HFFc6 (cell line): ENCODE measurements at regions not wholly inside any gene's neighbourhood (a gene's known extent, or its start where the extent isn't known, plus 50 kb on each side); places are given as distances from the start of the nearest gene placed in this dataset.

Experiments used
- DNase-seq: peaks from one replicate; pipeline ENCODE4 v3.0.0-alpha.2; 2018
- H3K27ac Mint-ChIP-seq: 2 replicates; pipeline ENCODE4 v1.8.0; 2020; ENCODE audit warnings: mild to moderate bottlenecking, mixed read lengths
- H3K27me3 Mint-ChIP-seq: 2 replicates; pipeline ENCODE4 v1.8.0; 2021; ENCODE audit warnings: mild to moderate bottlenecking, moderate library complexity, mixed read lengths; ENCODE audit not compliant: insufficient read depth
- H3K36me3 Mint-ChIP-seq: 2 replicates; pipeline ENCODE4 v1.8.0; 2021; ENCODE audit warnings: low read depth, mixed read lengths
- H3K4me1 Mint-ChIP-seq: 2 replicates; pipeline ENCODE4 v1.8.0; 2020; ENCODE audit warnings: low read depth, mixed read lengths
- H3K4me3 Mint-ChIP-seq: 2 replicates; pipeline ENCODE4 v1.8.0; 2020; ENCODE audit warnings: mild to moderate bottlenecking, moderate library complexity, mixed read lengths
- H3K9me3 Mint-ChIP-seq: 2 replicates; pipeline ENCODE4 v1.8.0; 2020; ENCODE audit warnings: mild to moderate bottlenecking, mixed read lengths
- TF ChIP-seq, protein P1 (sequence below): fragments of 200-600 bp; sonication (generic); IDR thresholded peaks from 2 replicates; pipeline ENCODE4 v1.5.0; 2021; ENCODE audit warnings: antibody characterized with exemption, mild to moderate bottlenecking

DNA sequence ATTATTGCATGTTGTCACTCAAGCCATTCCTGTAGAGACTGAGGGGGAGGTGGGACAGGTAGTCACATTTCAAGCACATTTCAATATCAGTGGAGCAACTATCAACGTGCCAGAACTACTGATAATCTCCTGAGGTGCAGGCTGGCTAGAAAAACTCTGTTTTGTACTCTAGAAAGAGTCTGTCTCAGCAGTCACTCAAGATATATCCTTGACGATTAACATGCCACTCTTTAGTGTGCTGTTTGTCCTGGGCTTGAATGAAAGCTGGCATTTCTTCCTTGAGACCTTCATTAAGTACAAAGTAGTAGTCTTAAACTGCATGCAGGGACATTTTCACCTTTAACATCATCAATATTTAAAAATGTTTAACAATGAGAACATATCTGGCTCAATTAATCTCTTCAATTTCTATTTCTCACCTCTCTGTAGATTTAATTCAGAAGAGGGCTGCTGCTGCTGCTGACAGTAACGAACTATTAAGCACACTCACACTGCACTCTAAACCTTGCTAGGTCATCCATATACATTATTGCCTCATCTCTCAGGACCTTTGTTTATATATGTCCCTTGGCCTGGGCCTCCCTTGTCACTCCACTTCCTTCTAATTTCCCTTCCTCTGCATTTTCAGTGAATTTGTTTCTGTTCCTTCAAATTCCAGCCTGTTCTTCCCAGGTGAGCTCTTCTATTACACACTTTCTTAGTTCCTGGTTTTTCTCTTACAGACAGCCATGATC lies 412.0 kb downstream of the HAPSTR1 start:
- no peak overlapping the region for H3K4me3 Mint-ChIP-seq
- H3K36me3 Mint-ChIP-seq, result no peaks in the 10 kb centered on the region
- no peaks in the 10 kb centered on the region for H3K4me1 Mint-ChIP-seq
- no peak overlapping the region for H3K27ac Mint-ChIP-seq
- H3K27me3 Mint-ChIP-seq, result peaks cover 4% of the 10 kb centered on the region; the same call in 1 of the 2 replicates
- no peak for DNase-seq
- peaks cover 59% of the 10 kb centered on the region for H3K9me3 Mint-ChIP-seq
- TF ChIP-seq, protein P1, sequence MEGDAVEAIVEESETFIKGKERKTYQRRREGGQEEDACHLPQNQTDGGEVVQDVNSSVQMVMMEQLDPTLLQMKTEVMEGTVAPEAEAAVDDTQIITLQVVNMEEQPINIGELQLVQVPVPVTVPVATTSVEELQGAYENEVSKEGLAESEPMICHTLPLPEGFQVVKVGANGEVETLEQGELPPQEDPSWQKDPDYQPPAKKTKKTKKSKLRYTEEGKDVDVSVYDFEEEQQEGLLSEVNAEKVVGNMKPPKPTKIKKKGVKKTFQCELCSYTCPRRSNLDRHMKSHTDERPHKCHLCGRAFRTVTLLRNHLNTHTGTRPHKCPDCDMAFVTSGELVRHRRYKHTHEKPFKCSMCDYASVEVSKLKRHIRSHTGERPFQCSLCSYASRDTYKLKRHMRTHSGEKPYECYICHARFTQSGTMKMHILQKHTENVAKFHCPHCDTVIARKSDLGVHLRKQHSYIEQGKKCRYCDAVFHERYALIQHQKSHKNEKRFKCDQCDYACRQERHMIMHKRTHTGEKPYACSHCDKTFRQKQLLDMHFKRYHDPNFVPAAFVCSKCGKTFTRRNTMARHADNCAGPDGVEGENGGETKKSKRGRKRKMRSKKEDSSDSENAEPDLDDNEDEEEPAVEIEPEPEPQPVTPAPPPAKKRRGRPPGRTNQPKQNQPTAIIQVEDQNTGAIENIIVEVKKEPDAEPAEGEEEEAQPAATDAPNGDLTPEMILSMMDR, result no peak

DNA sequence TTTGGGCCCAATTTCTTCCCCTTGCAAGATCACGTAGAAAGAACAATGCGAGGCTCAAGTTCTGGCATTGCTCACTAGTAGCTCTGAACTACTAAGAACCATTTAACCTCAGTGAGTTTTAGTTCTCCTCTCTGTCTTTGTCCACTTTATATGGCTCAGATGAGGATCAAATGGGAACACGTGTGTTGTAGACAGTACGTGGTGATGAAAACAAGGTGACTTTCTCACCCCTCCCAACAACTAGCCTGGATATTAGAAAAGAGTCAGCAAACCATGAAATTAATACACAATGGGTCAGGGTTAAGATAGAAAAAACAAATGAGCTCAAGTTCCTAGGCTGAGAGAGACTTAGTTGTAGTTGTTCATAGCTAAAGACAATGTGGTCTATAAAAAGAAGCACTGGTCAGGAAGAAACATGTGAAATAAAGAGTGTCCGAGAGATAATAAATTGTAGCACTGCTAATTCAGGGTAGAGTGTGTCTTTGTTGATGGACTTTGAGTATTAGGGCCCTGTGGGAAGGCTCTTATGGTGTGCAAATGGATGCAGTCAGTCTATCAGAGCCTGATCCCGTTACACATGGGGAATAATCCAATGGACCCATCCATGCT lies 417.0 kb downstream of the HAPSTR1 start:
- DNase-seq, result no peak
- TF ChIP-seq, protein P1, result no peak
- Mint-ChIP-seq H3K4me1 (no peaks in the 10 kb centered on the region), H3K36me3 (no peaks in the 10 kb centered on the region), H3K27ac (no peak overlapping the region), H3K4me3 (no peak overlapping the region), H3K27me3 (no peaks in the 10 kb centered on the region), H3K9me3 (peaks cover 44% of the 10 kb centered on the region)

DNA sequence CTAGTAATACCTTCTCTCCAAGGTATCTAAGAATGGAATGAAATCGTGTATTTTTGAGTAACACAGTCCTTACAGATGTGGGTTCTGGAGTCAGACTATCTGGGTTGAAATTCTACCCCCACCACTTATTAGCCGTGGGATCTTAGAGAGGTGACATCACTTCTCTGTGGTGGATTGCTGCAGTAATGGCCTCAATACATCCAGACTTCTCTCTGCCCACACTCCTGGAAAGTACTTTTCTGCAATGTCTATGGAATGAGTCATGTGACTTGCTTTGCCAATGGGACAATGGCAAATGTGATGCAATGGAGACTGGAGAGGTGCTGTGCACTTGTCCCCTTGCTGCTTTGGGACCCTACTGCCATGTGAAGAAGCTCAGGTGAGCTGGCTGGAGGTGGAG lies 418.2 kb downstream of the HAPSTR1 start:
- Mint-ChIP-seq H3K4me1 (no peaks in the 10 kb centered on the region), H3K36me3 (no peaks in the 10 kb centered on the region), H3K27ac (no peak overlapping the region), H3K9me3 (peaks cover 39% of the 10 kb centered on the region), H3K27me3 (no peaks in the 10 kb centered on the region), H3K4me3 (no peak overlapping the region)
- DNase-seq, result no peak
- TF ChIP-seq, protein P1, result no peak

DNA sequence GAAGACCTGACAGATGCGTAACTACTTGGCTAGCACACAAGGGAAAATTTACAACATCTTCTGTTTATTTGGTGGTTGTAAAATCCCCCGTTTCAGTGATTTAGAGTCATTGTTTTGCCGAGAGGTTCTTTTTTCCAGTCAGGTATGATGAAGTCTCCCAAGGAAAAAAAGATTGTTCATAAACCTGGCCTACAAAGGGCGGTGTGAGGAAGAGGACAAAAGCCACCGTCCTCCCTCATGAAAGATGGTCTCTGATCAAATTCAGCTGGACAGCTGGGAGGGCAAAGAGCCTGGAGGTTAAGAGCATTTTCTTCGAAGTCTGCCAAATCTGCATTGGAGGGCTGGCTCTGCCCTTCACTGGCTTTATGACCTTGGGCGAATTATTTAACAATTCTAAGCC lies 419.9 kb downstream of the HAPSTR1 start:
- no peak overlapping the region for H3K27ac Mint-ChIP-seq
- TF ChIP-seq, protein P1, result no peak

DNA sequence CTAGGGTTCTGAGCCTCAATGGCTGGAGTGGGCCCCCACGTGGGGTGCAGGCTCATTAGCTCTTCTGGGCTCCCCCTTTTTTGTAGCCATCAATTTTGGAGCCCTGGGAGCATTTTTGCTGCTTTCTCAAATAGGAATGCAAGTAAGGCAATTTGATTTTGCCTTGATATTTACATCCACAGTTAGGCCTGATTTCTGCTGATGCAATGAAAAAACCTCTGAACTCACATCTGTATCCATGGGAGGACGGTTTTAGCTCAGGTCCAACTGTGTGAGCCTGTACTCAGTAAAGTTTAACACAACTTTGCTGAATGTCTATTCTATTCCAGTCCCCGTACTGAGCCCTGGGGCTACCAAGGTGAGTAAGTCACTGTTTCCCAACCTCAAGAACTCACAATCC lies 425.0 kb downstream of the HAPSTR1 start:
- Mint-ChIP-seq H3K27ac (no peak overlapping the region), H3K4me1 (no peaks in the 10 kb centered on the region), H3K9me3 (peaks cover 26% of the 10 kb centered on the region), H3K4me3 (no peak overlapping the region), H3K27me3 (no peaks in the 10 kb centered on the region; the same call in 1 of the 2 replicates), H3K36me3 (no peaks in the 10 kb centered on the region)
- TF ChIP-seq, protein P1, result no peak
- no peak for DNase-seq

More for the DNA sequence above, 419.9 kb downstream of the HAPSTR1 start:
- no peak for DNase-seq
- Mint-ChIP-seq H3K9me3 (peaks cover 44% of the 10 kb centered on the region), H3K36me3 (no peaks in the 10 kb centered on the region), H3K4me3 (no peak overlapping the region), H3K27me3 (no peaks in the 10 kb centered on the region), H3K4me1 (no peaks in the 10 kb centered on the region)
